ENCODE measurements at regions not wholly inside any gene's neighbourhood (a gene's known extent, or its start where the extent isn't known, plus 50 kb on each side); places are given as distances from the start of the nearest gene placed in this dataset.

- TF ChIP-seq MED1 (CRISPR knock-in tag; IDR thresholded peaks at IDR 0.05; ENCODE audit: borderline replicate concordance) = no peak
- TF ChIP-seq ZFP36 (IDR thresholded peaks at IDR 0.05; ENCODE audit: low read depth, low read length, partially characterized antibody) = no peak
- no peak for TF ChIP-seq ZFX (CRISPR knock-in tag; IDR thresholded peaks at IDR 0.05)
- TF ChIP-seq THRAP3 (IDR thresholded peaks at IDR 0.05; ENCODE audit: borderline replicate concordance) = no peak
- TF ChIP-seq POLR2A (conservative IDR thresholded peaks at IDR 0.05) = no peak
- no peak for TF ChIP-seq CBX5 (IDR thresholded peaks at IDR 0.05; ENCODE audit: borderline replicate concordance, low read depth)
- no peak for TF ChIP-seq KLF10 (CRISPR knock-in tag; IDR thresholded peaks at IDR 0.05)
- TF ChIP-seq BACH1 (tag; IDR thresholded peaks at IDR 0.05) = no peak
- no peak for TF ChIP-seq POLR2G (IDR thresholded peaks at IDR 0.05; ENCODE audit: low read depth, low read length)
Measured at GRCh38 chr15:97030251-97030650, 699.8 kb downstream of the NR2F2 start.

Measured in K562 (cell line).